Endodermal cell (in vitro differentiated cells): ENCODE measurements at regions not wholly inside any gene's neighbourhood (a gene's known extent, or its start where the extent isn't known, plus 50 kb on each side); places are given as distances from the start of the nearest gene placed in this dataset.

Experiments
- DNase-seq: peaks from one replicate; pipeline ENCODE4 v3.0.0-alpha.2; 2017
- H3K27ac ChIP-seq: 2 replicates; pipeline ENCODE4 v1.5.1; 2013; ENCODE audit warnings: mild to moderate bottlenecking, low read depth, low read length, moderate library complexity
- H3K27me3 ChIP-seq: 2 replicates; pipeline ENCODE4 v1.6.1; 2013; ENCODE audit warnings: mild to moderate bottlenecking, low read length, moderate library complexity; ENCODE audit not compliant: insufficient read depth, control insufficient read depth, poor library complexity, severe bottlenecking
- H3K36me3 ChIP-seq: 2 replicates; pipeline ENCODE4 v1.7.0; 2013; ENCODE audit warnings: mild to moderate bottlenecking, low read length, moderate library complexity; ENCODE audit not compliant: control insufficient read depth, insufficient read depth
- H3K4me1 ChIP-seq: one replicate; pipeline ENCODE4 v1.7.0; 2013; ENCODE audit warnings: low read length; ENCODE audit not compliant: control insufficient read depth, insufficient read depth
- H3K4me3 ChIP-seq: 2 replicates; pipeline ENCODE4 v1.5.1; 2013; ENCODE audit warnings: mild to moderate bottlenecking, low read length, moderate library complexity
- H3K9ac ChIP-seq: 2 replicates; pipeline ENCODE4 v1.6.1; 2013; ENCODE audit warnings: mild to moderate bottlenecking, low read length, moderate library complexity; ENCODE audit not compliant: poor library complexity, severe bottlenecking; ENCODE audit errors: extremely low read depth
- H3K9me3 ChIP-seq: 2 replicates; pipeline ENCODE4 v1.6.1; 2013; ENCODE audit warnings: mild to moderate bottlenecking, low read length, moderate library complexity; ENCODE audit not compliant: control insufficient read depth
- H3K27ac Mint-ChIP-seq: 2 replicates; pipeline ENCODE4 v1.8.0; 2020; ENCODE audit warnings: mixed read lengths
- H3K27me3 Mint-ChIP-seq: 2 replicates; pipeline ENCODE4 v1.8.0; 2021; ENCODE audit warnings: mild to moderate bottlenecking, mixed read lengths; ENCODE audit not compliant: insufficient read depth
- H3K36me3 Mint-ChIP-seq: 2 replicates; pipeline ENCODE4 v1.8.0; 2020; ENCODE audit warnings: low read depth, mixed read lengths
- H3K4me1 Mint-ChIP-seq: 2 replicates; pipeline ENCODE4 v1.8.0; 2020; ENCODE audit warnings: mixed read lengths
- H3K4me3 Mint-ChIP-seq: 2 replicates; pipeline ENCODE4 v1.8.0; 2020; ENCODE audit warnings: mild to moderate bottlenecking, moderate library complexity, mixed read lengths
- H3K9me3 Mint-ChIP-seq: 2 replicates; pipeline ENCODE4 v1.8.0; 2020; ENCODE audit warnings: mild to moderate bottlenecking, mixed read lengths
- WGBS, 2 experiments: methylation state at CpG; one replicate each; pipeline versions ENCODE4 v1.1.5 to v1.1.7; 2013; ENCODE audit warnings: missing lambda C conversion rate in 2 of 2, mixed read lengths in 1 of 2; ENCODE audit not compliant: insufficient coverage in 1 of 2, insufficient read length in 1 of 2; 5-methylcytosine and 5-hydroxymethylcytosine counted together
- TF ChIP-seq, protein P1 (sequence below): fragments of 200-600 bp; sonication (generic); conservative IDR thresholded peaks from 2 replicates; pipeline ENCODE4 v1.5.0; 2021; ENCODE audit warnings: antibody characterized with exemption, mild to moderate bottlenecking

DNA sequence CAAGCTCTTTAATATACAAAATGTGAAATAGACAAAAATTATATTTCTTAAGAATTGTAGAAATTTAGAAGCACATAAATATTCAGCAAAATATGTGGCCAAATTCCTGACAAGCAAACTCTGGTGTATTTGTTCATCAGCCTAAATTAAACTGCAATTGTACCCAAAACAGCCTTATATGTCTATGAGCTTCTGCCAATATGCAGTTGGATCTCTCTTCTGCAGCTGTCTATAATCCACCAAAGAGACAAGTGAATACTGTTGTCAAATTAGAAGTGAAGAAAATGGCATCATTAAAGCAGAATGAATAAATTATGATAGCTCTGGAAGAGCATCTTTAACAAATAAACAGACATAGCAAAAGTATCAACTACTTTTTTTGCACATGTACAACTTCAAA, 755.7 kb downstream of the GRIK2 start:
- peaks cover 8% of the 10 kb centered on the region for H3K9me3 Mint-ChIP-seq
- no peak overlapping the region for H3K9ac ChIP-seq
- TF ChIP-seq, protein P1, sequence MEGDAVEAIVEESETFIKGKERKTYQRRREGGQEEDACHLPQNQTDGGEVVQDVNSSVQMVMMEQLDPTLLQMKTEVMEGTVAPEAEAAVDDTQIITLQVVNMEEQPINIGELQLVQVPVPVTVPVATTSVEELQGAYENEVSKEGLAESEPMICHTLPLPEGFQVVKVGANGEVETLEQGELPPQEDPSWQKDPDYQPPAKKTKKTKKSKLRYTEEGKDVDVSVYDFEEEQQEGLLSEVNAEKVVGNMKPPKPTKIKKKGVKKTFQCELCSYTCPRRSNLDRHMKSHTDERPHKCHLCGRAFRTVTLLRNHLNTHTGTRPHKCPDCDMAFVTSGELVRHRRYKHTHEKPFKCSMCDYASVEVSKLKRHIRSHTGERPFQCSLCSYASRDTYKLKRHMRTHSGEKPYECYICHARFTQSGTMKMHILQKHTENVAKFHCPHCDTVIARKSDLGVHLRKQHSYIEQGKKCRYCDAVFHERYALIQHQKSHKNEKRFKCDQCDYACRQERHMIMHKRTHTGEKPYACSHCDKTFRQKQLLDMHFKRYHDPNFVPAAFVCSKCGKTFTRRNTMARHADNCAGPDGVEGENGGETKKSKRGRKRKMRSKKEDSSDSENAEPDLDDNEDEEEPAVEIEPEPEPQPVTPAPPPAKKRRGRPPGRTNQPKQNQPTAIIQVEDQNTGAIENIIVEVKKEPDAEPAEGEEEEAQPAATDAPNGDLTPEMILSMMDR, result no peak
- H3K4me1 Mint-ChIP-seq, result peaks cover 8% of the 10 kb centered on the region
- H3K36me3 ChIP-seq, result no peaks in the 10 kb centered on the region
- no peaks in the 10 kb centered on the region for H3K27me3 Mint-ChIP-seq
- H3K27ac ChIP-seq, result no peak overlapping the region
- H3K4me1 ChIP-seq, result no peaks in the 10 kb centered on the region
- H3K4me3 Mint-ChIP-seq, result no peak overlapping the region
- H3K36me3 Mint-ChIP-seq, result no peaks in the 10 kb centered on the region
- no peak overlapping the region for H3K4me3 ChIP-seq
- H3K27ac Mint-ChIP-seq, result no peak overlapping the region
- peaks cover 4% of the 10 kb centered on the region for H3K9me3 ChIP-seq
- DNase-seq, result no peak
- H3K27me3 ChIP-seq, result no peaks in the 10 kb centered on the region

DNA sequence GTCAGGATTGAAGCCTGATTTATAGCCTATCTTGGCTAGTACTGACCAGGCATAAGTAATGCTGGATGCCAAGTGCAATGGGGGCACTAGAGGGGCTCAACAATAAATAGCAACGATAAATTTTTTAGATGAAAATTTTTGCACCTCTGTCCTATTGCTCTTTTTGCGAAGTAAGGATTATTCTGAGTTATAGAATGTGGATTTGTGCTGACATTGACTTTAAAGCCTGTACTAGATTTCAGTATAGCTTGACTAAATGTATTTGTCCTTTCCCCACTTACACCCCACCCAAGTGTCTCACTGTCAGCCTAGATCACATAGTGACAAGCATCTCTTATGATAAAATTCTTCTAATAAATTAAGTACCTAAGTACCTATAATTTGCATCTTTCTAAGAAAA, 757.0 kb downstream of the GRIK2 start:
- H3K9me3 Mint-ChIP-seq, result peaks cover 8% of the 10 kb centered on the region
- Histone ChIP-seq H3K27me3 (no peaks in the 10 kb centered on the region), H3K4me3 (no peak overlapping the region), H3K4me1 (no peaks in the 10 kb centered on the region), H3K36me3 (no peaks in the 10 kb centered on the region), H3K9me3 (peaks cover 4% of the 10 kb centered on the region), H3K27ac (no peak overlapping the region), H3K9ac (no peak overlapping the region)
- H3K27ac Mint-ChIP-seq, result no peak overlapping the region
- H3K4me3 Mint-ChIP-seq, result no peak overlapping the region
- peaks cover 8% of the 10 kb centered on the region for H3K4me1 Mint-ChIP-seq
- no peaks in the 10 kb centered on the region for H3K27me3 Mint-ChIP-seq
- TF ChIP-seq, protein P1, result no peak
- no peak for DNase-seq
- H3K36me3 Mint-ChIP-seq, result no peaks in the 10 kb centered on the region
- 80 to 93% methylated on average over 1 to 2 of the region's 2 CpGs for WGBS, 2 experiments

DNA sequence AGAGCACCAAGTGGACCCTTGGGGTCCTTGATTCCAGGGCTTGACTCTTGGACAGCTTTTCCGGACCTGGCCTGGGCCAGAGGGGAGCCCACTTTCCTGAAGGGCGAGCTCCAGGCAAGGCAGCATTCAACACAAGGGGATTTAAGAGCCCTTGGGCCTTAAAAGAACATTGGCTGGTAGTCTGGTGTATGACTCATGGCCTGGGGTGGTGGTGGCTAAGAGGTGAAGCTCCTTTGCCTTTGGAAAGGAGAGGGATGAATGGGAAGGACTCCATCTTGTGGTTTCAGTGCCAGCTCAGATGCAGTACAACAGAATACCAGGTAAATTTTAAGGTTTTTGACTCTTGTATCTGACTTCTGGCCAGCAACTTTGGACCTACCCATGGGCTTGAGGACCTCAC, 760.7 kb downstream of the GRIK2 start:
- 90 to 100% methylated on average over 1 to 2 of the region's 2 CpGs for WGBS, 2 experiments
- Mint-ChIP-seq H3K27ac (no peak overlapping the region), H3K9me3 (no peaks in the 10 kb centered on the region), H3K4me1 (peaks cover 8% of the 10 kb centered on the region), H3K27me3 (no peaks in the 10 kb centered on the region), H3K36me3 (no peaks in the 10 kb centered on the region), H3K4me3 (no peak overlapping the region)
- Histone ChIP-seq H3K9ac (no peak overlapping the region), H3K4me1 (no peaks in the 10 kb centered on the region), H3K36me3 (no peaks in the 10 kb centered on the region), H3K9me3 (no peaks in the 10 kb centered on the region), H3K27me3 (no peaks in the 10 kb centered on the region), H3K4me3 (no peak overlapping the region), H3K27ac (no peak overlapping the region)
- DNase-seq, result no peak
- TF ChIP-seq, protein P1, result no peak
